SIG-M5 (cell line): ENCODE measurements at regions not wholly inside any gene's neighbourhood (a gene's known extent, or its start where the extent isn't known, plus 50 kb on each side); places are given as distances from the start of the nearest gene placed in this dataset.

ENCODE experiments used
- DNase-seq: peaks from one replicate; lab custom pipeline; 2025; lab: John Stamatoyannopoulos, UW

GRCh38 chr16:49078104-49078503, 203.5 kb downstream of the CBLN1 start:
- no peak for DNase-seq

GRCh38 chr16:49075709-49076108, 205.9 kb downstream of the CBLN1 start:
- no peak for DNase-seq

GRCh38 chr16:49068224-49068623, 213.4 kb downstream of the CBLN1 start:
- no peak for DNase-seq

GRCh38 chr16:49067776-49068175, 213.9 kb downstream of the CBLN1 start:
- DNase-seq = no peak

GRCh38 chr16:49061137-49061714, 220.4 kb downstream of the CBLN1 start:
- no peak for DNase-seq

GRCh38 chr16:49060728-49061127, 220.9 kb downstream of the CBLN1 start:
- DNase-seq = no peak

DNA sequence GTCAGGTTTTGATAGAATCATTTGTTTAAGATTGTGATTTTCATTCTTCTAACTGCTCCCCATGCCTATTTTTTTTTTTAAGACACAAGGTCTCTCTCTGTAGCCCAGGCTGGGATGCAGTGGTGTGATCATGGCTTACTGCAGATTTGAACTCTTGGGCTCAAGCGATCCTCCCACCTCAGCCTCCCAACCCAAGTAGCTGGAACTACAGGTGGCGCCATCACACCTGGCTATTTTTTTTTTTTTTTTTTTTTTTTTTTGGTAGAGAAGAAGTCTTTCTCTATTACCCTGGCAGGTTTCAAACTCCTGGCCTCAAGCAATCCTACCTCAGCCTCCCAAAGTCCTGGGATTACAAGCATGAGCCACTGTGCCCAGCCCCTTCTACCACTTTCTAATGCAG, 223.3 kb downstream of the CBLN1 start:
- no peak for DNase-seq

- DNase-seq = no peak
These were observed 223.7 kb downstream of the CBLN1 start for GRCh38 chr16:49057936-49058335.

- no peak for DNase-seq
These were observed 224.2 kb downstream of the CBLN1 start for GRCh38 chr16:49057391-49057790.

- no peak for DNase-seq
These were observed 225.1 kb downstream of the CBLN1 start for GRCh38 chr16:49056546-49056945.

GRCh38 chr16:49055824-49056545, 225.7 kb downstream of the CBLN1 start:
- no peak for DNase-seq

- no peak for DNase-seq
These were observed 226.3 kb downstream of the CBLN1 start for GRCh38 chr16:49055291-49055690.

DNA sequence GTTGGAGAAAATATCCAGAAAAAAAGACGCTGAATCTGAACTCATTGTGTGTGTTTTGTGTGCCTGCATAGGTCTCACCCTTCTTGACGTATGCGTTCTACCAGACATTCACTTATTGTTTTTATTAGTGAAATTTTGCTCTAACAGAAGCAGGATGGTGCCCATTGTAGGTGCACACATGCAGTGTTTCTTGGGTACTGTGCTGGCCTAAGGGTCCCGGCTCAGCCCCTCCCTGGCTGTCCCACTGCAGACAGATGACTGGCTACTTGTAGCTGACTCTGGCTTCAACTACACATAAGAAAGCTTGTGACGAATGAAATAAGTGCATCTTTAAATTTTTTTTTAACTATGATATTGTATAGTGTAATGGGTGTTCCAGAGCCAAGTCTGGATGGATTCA, 227.0 kb downstream of the CBLN1 start:
- DNase-seq = no peak

DNA sequence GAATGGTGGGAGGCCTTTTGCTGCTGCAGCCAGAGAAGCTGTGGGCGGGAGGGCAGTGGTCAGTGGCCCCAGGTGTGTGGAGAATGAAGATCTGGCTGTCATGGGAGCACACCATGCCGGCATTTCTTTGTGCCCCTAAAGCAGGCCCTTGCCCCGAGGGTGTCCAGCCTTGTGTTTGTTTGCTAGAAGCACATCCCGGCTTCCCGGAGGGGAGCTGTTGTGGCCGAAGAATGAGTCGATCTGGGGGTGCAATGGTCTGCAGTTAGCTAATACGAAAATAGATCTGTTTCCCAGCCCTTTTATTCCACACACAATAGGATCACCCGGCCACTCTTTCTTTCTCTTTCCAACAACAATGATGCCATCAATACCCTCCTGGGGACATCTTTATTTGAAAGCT, 228.8 kb downstream of the CBLN1 start:
- no peak for DNase-seq

DNA sequence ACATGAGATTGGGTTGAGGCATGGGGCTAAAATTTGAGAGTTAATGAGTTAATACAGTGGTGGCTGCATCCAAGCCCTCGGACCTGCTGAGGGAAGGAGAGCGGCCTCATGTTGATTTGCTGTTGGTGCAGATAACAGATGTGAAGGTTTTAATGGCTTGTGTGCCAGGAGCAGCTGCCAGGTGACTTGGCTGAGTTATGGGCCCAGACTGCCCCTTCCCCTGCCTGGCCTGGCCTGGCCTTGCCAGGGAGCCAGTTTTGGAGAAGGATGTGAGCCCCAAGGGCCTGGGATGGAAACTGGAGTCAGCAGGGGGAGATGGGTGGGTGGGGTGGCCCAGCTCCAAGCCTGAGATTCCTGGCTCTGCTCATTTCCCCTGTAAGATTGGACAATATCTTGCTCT, 230.1 kb downstream of the CBLN1 start:
- DNase-seq = no peak

DNA sequence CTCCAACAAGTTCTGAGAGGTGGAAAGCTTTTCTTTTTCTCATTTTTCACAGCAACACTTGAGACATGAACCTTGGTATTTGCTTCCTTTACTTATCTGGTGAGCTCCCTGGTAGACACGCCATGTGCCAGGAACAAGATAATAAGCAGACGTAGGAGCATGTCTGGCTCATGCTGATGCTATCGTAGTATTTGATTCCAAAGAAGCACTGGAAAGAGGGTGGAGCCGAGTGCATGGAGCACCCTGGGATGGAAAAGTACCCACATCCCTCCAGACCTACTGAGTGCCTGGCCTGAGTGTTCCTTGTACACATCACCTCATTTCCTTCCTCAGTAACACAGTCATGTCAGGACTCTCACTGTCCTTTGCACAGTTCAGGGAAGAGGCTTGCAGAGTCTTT, 231.0 kb downstream of the CBLN1 start:
- no peak for DNase-seq

GRCh38 chr16:49049644-49050043, 232.0 kb downstream of the CBLN1 start:
- DNase-seq = no peak

DNA sequence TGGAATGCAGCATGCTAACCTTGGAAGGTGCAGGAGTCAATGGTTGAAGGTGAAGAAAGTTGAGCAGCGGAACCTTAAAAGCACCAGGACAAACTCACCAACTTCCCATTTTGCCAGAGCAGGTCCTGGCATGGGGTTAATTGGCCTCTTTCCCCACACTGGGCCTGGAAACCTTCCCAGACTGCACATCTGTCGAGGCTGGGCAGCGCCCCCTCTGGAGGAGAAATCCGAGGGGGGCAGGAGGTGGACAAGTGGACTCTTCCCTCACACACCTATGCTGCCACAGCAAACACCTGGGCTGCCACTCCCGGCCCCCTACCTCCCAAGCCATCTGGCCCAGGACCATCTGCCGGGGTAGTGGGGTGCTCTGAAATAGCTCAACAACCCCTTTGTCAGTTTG, 232.4 kb downstream of the CBLN1 start:
- no peak for DNase-seq

- no peak for DNase-seq
These were observed 233.1 kb downstream of the CBLN1 start for GRCh38 chr16:49048557-49048956.

DNA sequence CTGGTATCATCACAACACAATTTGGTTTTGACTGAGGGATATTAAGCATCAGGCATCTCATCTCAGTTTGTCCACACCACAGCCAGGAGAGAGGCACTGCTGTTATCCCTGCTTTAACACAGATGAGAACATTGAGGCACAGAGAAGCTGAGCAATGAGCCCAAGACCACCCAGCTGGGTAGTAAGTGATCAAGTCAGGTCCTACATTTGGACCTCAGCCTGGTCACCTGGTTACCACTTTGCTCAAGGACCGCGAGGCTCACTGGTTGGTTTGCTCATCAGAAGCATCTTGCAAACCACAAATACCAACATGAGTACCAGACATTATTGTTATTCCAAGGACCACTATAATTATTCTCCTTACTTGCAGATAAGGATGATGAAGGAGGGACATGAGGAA, 245.5 kb downstream of the CBLN1 start:
- no peak for DNase-seq

DNA sequence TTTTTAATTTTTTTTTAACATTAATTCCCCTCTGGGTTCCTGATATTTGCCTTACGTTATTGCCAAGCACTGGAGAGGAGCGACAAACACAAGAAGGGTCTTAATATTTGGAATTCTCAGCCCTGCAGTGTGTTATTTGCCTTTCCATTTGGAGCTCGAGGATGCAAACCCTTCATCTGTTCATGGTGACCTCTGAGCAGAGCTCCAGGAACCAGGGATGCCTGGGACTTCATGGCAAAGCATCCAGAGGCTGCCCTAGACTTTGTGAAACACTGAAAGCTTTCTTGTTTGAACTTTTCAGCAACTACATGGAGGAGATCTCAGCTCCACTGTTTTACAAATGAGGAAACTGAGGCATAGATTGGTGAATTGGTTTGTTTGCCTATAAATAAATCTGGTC, 254.2 kb downstream of the CBLN1 start:
- no peak for DNase-seq

DNA sequence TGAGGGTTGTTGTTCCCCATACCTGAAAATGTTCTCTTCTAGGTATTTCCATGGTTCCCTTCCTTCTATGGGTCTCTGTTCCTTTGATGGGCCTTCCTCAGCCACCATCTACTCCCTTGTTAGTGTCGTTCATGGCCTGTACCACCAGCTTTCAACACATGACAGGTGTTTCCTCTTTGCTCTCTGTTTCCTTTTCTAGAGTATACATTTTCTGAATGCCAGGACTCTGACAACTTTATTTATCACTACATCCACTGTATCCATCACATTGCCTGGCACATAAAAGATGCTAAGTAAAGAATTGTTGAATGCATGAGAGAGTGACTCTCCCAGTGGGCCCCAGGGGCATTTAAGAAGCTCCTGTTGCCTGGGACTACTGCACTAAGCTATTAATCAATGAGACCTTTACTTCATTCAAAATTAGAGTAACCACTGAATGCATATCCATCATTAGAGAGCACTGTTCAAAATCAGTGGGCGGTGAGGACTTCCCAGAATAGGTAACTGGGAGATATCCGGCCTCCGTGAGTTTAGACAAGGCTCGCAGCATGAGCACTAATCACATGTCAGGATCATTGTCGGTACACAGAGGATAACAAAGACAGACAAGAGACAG, 255.0 kb downstream of the CBLN1 start:
- no peak for DNase-seq

- DNase-seq = no peak
These were observed 256.7 kb downstream of the CBLN1 start for GRCh38 chr16:49024896-49025295.

- no peak for DNase-seq
These were observed 257.6 kb downstream of the CBLN1 start for GRCh38 chr16:49024016-49024415.
